Kidney (tissue), 13 donors: ENCODE measurements at regions not wholly inside any gene's neighbourhood (a gene's known extent, or its start where the extent isn't known, plus 50 kb on each side); places are given as distances from the start of the nearest gene placed in this dataset.

Experiments
- DNase-seq, 5 donors: peaks; one replicate each; pipeline ENCODE4 v3.0.0-alpha.2; 2013 to 2020
- FAIRE-seq: peaks from 2 replicates; lab custom pipeline; 2012; peaks lifted over from hg19 to GRCh38; lab: Jason Lieb, UNC
- H3K27ac ChIP-seq, 2 donors: one replicate each; pipeline ENCODE4 v1.7.0; 2013; ENCODE audit warnings: low read depth in 2 of 2, low read length in 2 of 2, inconsistent platforms in 1 of 2
- H3K27me3 ChIP-seq: one replicate; pipeline ENCODE4 v1.7.1; 2013; ENCODE audit warnings: low read length, inconsistent platforms; ENCODE audit not compliant: control insufficient read depth, insufficient read depth
- H3K36me3 ChIP-seq, 3 donors: one replicate each; pipeline versions ENCODE4 v1.7.0 to v1.7.1; 2013; ENCODE audit warnings: low read length in 3 of 3, control low read depth in 1 of 3, inconsistent platforms in 1 of 3; ENCODE audit not compliant: insufficient read depth in 3 of 3, control insufficient read depth in 2 of 3
- H3K4me1 ChIP-seq, 3 donors: one replicate each; pipeline versions ENCODE4 v1.7.0 to v1.7.1; 2013; ENCODE audit warnings: low read length in 3 of 3, inconsistent platforms in 1 of 3, low read depth in 1 of 3; ENCODE audit not compliant: control insufficient read depth in 2 of 3, insufficient read depth in 2 of 3
- H3K4me3 ChIP-seq, 3 donors: one replicate each; pipeline versions ENCODE4 v1.7.0 to v1.8.1; 2013; ENCODE audit warnings: low read length in 3 of 3, control low read depth in 1 of 3, inconsistent platforms in 1 of 3
- H3K9ac ChIP-seq, 3 donors: one replicate each; pipeline versions ENCODE4 v1.7.0 to v1.7.1; 2013; ENCODE audit warnings: low read length in 3 of 3, control low read depth in 1 of 3, inconsistent platforms in 1 of 3
- H3K9me3 ChIP-seq, 3 donors: one replicate each; pipeline versions ENCODE4 v1.7.0 to v1.7.1; 2013; ENCODE audit warnings: low read length in 3 of 3, control low read depth in 1 of 3, inconsistent platforms in 1 of 3; ENCODE audit not compliant: control insufficient read depth in 2 of 3, insufficient read depth in 1 of 3
- CTCF ChIP-seq: IDR thresholded peaks from 3 replicates; pipeline ENCODE4 v1.5.1; 2012; ENCODE audit warnings: mild to moderate bottlenecking, moderate library complexity, borderline replicate concordance; ENCODE audit not compliant: insufficient read depth; ENCODE audit errors: extremely low read depth
- intact Hi-C: fragments of 100-400 bp; cut with DNase I; formaldehyde crosslinking; loops from one replicate; pipeline ENCODE4 v1.11.1; 2022
- donor health status: control.
- donor health status: control.
- donor health status: control.
- donor health status: control.
- donor health status: control.
- donor health status: DM: yes; HTN: yes; CAD: no.
- donor health status: Normal renal cell carcinoma (clear cell type).

GRCh38 chr3:152192936-152193672, 75.6 kb upstream of the MBNL1 start:
- Histone ChIP-seq H3K36me3 (no peaks in the 10 kb centered on the region), H3K9ac (no peak overlapping the region), H3K4me1 (no peaks in the 10 kb centered on the region), H3K27ac (no peak overlapping the region), H3K27me3 (no peaks in the 10 kb centered on the region), H3K9me3 (no peaks in the 10 kb centered on the region), H3K4me3 (peak overlapping the region in 1 of 3 donors; percentile 4)
- DNase-seq (no peak), FAIRE-seq (no peak)
- TF ChIP-seq CTCF: no peak
- intact Hi-C loops: no loop called here

GRCh38 chr3:152193673-152194267, 75.0 kb upstream of the MBNL1 start:
- no peaks in the 10 kb centered on the region for H3K27me3 ChIP-seq
- no peaks in the 10 kb centered on the region for H3K9me3 ChIP-seq
- H3K27ac ChIP-seq: no peak overlapping the region
- DNase-seq: no peak
- no peak for TF ChIP-seq CTCF
- FAIRE-seq: no peak
- peak overlapping the region in 1 of 3 donors; percentile 16 for H3K9ac ChIP-seq
- intact Hi-C loops: no loop called here
- H3K4me1 ChIP-seq: no peaks in the 10 kb centered on the region
- H3K36me3 ChIP-seq: no peaks in the 10 kb centered on the region
- peak overlapping the region in 1 of 3 donors; percentile 4 for H3K4me3 ChIP-seq

GRCh38 chr3:152195206-152195605, 73.5 kb upstream of the MBNL1 start:
- intact Hi-C loops: no loop called here
- DNase-seq (no peak), FAIRE-seq (no peak)
- H3K4me3 ChIP-seq: no peak overlapping the region
- no peaks in the 10 kb centered on the region for H3K4me1 ChIP-seq
- no peaks in the 10 kb centered on the region for H3K27me3 ChIP-seq
- no peak overlapping the region for H3K27ac ChIP-seq
- H3K9me3 ChIP-seq: no peaks in the 10 kb centered on the region
- H3K9ac ChIP-seq: no peak overlapping the region
- TF ChIP-seq CTCF: no peak
- no peaks in the 10 kb centered on the region for H3K36me3 ChIP-seq
